ENCODE measurements at regions not wholly inside any gene's neighbourhood (a gene's known extent, or its start where the extent isn't known, plus 50 kb on each side); places are given as distances from the start of the nearest gene placed in this dataset.

DNA sequence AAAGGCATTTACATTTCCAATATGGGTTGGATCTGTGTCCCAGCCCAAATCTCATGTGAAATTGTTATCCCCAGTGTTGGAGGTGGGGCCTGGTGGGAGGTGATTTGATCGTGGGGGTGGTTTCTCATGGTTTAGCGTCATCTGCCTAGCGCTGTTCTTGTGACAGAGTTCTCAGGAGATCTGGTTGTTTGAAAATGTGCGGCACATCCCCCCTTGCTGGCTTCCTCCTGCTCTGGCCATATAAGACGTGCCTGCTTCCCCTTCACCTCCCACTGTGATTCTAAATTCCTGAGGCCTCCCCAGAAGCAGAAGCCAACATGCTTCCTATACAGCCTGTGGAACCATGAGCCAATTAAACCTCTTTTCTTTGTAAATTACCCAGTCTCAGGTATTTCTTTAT lies 126.2 kb upstream of the FNDC3A start (continued):
- TF ChIP-seq, protein P1, sequence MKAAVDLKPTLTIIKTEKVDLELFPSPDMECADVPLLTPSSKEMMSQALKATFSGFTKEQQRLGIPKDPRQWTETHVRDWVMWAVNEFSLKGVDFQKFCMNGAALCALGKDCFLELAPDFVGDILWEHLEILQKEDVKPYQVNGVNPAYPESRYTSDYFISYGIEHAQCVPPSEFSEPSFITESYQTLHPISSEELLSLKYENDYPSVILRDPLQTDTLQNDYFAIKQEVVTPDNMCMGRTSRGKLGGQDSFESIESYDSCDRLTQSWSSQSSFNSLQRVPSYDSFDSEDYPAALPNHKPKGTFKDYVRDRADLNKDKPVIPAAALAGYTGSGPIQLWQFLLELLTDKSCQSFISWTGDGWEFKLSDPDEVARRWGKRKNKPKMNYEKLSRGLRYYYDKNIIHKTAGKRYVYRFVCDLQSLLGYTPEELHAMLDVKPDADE (IDR thresholded peaks at IDR 0.05) = no peak
- TF ChIP-seq NANOG (IDR thresholded peaks at IDR 0.05; ENCODE audit: borderline replicate concordance) = no peak
- TF ChIP-seq ZNF331 (CRISPR knock-in tag; IDR thresholded peaks at IDR 0.05; ENCODE audit: low read depth) = no peak
- TF ChIP-seq, protein P2, sequence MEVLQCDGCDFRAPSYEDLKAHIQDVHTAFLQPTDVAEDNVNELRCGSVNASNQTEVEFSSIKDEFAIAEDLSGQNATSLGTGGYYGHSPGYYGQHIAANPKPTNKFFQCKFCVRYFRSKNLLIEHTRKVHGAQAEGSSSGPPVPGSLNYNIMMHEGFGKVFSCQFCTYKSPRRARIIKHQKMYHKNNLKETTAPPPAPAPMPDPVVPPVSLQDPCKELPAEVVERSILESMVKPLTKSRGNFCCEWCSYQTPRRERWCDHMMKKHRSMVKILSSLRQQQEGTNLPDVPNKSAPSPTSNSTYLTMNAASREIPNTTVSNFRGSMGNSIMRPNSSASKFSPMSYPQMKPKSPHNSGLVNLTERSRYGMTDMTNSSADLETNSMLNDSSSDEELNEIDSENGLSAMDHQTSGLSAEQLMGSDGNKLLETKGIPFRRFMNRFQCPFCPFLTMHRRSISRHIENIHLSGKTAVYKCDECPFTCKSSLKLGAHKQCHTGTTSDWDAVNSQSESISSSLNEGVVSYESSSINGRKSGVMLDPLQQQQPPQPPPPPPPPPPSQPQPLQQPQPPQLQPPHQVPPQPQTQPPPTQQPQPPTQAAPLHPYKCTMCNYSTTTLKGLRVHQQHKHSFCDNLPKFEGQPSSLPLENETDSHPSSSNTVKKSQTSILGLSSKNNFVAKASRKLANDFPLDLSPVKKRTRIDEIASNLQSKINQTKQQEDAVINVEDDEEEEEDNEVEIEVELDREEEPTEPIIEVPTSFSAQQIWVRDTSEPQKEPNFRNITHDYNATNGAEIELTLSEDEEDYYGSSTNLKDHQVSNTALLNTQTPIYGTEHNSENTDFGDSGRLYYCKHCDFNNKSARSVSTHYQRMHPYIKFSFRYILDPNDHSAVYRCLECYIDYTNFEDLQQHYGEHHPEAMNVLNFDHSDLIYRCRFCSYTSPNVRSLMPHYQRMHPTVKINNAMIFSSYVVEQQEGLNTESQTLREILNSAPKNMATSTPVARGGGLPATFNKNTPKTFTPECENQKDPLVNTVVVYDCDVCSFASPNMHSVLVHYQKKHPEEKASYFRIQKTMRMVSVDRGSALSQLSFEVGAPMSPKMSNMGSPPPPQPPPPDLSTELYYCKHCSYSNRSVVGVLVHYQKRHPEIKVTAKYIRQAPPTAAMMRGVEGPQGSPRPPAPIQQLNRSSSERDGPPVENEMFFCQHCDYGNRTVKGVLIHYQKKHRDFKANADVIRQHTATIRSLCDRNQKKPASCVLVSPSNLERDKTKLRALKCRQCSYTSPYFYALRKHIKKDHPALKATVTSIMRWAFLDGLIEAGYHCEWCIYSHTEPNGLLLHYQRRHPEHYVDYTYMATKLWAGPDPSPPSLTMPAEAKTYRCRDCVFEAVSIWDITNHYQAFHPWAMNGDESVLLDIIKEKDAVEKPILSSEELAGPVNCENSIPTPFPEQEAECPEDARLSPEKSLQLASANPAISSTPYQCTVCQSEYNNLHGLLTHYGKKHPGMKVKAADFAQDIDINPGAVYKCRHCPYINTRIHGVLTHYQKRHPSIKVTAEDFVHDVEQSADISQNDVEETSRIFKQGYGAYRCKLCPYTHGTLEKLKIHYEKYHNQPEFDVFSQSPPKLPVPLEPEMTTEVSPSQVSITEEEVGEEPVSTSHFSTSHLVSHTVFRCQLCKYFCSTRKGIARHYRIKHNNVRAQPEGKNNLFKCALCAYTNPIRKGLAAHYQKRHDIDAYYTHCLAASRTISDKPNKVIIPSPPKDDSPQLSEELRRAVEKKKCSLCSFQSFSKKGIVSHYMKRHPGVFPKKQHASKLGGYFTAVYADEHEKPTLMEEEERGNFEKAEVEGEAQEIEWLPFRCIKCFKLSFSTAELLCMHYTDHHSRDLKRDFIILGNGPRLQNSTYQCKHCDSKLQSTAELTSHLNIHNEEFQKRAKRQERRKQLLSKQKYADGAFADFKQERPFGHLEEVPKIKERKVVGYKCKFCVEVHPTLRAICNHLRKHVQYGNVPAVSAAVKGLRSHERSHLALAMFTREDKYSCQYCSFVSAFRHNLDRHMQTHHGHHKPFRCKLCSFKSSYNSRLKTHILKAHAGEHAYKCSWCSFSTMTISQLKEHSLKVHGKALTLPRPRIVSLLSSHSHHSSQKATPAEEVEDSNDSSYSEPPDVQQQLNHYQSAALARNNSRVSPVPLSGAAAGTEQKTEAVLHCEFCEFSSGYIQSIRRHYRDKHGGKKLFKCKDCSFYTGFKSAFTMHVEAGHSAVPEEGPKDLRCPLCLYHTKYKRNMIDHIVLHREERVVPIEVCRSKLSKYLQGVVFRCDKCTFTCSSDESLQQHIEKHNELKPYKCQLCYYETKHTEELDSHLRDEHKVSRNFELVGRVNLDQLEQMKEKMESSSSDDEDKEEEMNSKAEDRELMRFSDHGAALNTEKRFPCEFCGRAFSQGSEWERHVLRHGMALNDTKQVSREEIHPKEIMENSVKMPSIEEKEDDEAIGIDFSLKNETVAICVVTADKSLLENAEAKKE (CRISPR knock-in tag; IDR thresholded peaks at IDR 0.05) = no peak
- no peak for TF ChIP-seq EZH2phosphoT487 (IDR thresholded peaks at IDR 0.05; ENCODE audit: unreplicated experiment)

DNA sequence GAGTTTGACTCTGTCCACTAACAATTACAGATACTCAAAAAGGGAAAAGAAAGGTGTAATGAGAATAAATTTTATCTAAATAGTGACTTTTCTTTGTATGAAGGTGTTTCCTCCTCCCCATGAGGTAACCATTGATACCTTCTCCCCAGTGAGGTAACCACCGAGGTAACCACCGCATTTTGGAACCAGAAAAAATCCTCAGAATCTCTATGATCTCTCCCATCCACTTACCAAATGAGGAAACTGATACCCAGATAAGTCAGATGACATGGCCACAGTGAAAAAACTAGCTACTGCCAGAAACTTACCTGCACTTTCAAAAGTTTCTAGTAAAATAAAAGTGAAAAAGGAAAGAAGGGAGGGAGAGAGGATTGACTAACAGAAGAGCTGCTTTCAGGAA lies 124.0 kb upstream of the FNDC3A start:
- H3K36me3 Mint-ChIP-seq (ENCODE audit: low read depth) = peaks cover 8% of the 10 kb centered on the region; the same call in 1 of the 3 replicates

More for the DNA sequence above, 124.0 kb upstream of the FNDC3A start:
- Histone ChIP-seq H4K20me1 (replicated peaks; ENCODE audit: insufficient read depth) (no peaks in the 10 kb centered on the region), H3K36me3 (ENCODE audit: insufficient read depth) (no peaks in the 10 kb centered on the region), H3K27ac (ENCODE audit: low read depth) (no peak overlapping the region), H3K4me2 (peak overlapping the region; percentile 58), H2AFZ (no peak overlapping the region), H3F3A (replicated peaks; ENCODE audit: low read depth) (no peaks in the 10 kb centered on the region), H3K4me1 (ENCODE audit: insufficient read depth) (peaks cover 31% of the 10 kb centered on the region), H3K27me3 (ENCODE audit: insufficient read depth) (no peaks in the 10 kb centered on the region), H3K4me3 (no peak overlapping the region), H3K79me2 (replicated peaks; ENCODE audit: insufficient read depth) (no peaks in the 10 kb centered on the region), H3K9me2 (ENCODE audit: insufficient read depth) (no peaks in the 10 kb centered on the region)
- ATAC-seq (no peak), DNase-seq (ENCODE audit: low spot score) (no peak)
- H3K27ac Mint-ChIP-seq = no peak overlapping the region
- no peak overlapping the region for H3K4me3 Mint-ChIP-seq
- peaks cover 27% of the 10 kb centered on the region for H3K4me1 Mint-ChIP-seq
- no peak for TF ChIP-seq CREB1 (CRISPR knock-in tag; IDR thresholded peaks at IDR 0.05; ENCODE audit: low read depth)
- TF ChIP-seq, protein P3, sequence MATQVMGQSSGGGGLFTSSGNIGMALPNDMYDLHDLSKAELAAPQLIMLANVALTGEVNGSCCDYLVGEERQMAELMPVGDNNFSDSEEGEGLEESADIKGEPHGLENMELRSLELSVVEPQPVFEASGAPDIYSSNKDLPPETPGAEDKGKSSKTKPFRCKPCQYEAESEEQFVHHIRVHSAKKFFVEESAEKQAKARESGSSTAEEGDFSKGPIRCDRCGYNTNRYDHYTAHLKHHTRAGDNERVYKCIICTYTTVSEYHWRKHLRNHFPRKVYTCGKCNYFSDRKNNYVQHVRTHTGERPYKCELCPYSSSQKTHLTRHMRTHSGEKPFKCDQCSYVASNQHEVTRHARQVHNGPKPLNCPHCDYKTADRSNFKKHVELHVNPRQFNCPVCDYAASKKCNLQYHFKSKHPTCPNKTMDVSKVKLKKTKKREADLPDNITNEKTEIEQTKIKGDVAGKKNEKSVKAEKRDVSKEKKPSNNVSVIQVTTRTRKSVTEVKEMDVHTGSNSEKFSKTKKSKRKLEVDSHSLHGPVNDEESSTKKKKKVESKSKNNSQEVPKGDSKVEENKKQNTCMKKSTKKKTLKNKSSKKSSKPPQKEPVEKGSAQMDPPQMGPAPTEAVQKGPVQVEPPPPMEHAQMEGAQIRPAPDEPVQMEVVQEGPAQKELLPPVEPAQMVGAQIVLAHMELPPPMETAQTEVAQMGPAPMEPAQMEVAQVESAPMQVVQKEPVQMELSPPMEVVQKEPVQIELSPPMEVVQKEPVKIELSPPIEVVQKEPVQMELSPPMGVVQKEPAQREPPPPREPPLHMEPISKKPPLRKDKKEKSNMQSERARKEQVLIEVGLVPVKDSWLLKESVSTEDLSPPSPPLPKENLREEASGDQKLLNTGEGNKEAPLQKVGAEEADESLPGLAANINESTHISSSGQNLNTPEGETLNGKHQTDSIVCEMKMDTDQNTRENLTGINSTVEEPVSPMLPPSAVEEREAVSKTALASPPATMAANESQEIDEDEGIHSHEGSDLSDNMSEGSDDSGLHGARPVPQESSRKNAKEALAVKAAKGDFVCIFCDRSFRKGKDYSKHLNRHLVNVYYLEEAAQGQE (IDR thresholded peaks at IDR 0.05; ENCODE audit: unreplicated experiment) = no peak
- no peak for TF ChIP-seq POLR2AphosphoS5 (IDR thresholded peaks at IDR 0.05; ENCODE audit: low read depth)
- TF ChIP-seq NANOG (IDR thresholded peaks at IDR 0.05; ENCODE audit: borderline replicate concordance) = no peak
- TF ChIP-seq, protein P4, sequence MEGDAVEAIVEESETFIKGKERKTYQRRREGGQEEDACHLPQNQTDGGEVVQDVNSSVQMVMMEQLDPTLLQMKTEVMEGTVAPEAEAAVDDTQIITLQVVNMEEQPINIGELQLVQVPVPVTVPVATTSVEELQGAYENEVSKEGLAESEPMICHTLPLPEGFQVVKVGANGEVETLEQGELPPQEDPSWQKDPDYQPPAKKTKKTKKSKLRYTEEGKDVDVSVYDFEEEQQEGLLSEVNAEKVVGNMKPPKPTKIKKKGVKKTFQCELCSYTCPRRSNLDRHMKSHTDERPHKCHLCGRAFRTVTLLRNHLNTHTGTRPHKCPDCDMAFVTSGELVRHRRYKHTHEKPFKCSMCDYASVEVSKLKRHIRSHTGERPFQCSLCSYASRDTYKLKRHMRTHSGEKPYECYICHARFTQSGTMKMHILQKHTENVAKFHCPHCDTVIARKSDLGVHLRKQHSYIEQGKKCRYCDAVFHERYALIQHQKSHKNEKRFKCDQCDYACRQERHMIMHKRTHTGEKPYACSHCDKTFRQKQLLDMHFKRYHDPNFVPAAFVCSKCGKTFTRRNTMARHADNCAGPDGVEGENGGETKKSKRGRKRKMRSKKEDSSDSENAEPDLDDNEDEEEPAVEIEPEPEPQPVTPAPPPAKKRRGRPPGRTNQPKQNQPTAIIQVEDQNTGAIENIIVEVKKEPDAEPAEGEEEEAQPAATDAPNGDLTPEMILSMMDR (conservative IDR thresholded peaks at IDR 0.05; ENCODE audit: low read depth in 2 of 2) = no peak
- TF ChIP-seq, protein P1 (IDR thresholded peaks at IDR 0.05) = no peak
- no peak for TF ChIP-seq EZH2 (IDR thresholded peaks at IDR 0.05; ENCODE audit: low read depth, unreplicated experiment)
- TF ChIP-seq ZNF331 (CRISPR knock-in tag; IDR thresholded peaks at IDR 0.05; ENCODE audit: low read depth) = no peak
- TF ChIP-seq EZH2phosphoT487 (IDR thresholded peaks at IDR 0.05; ENCODE audit: unreplicated experiment) = no peak
- peaks cover 2% of the 10 kb centered on the region for H3K27me3 Mint-ChIP-seq (ENCODE audit: insufficient read depth, low read depth, poor library complexity)
- peaks cover 8% of the 10 kb centered on the region; the same call in 1 of the 3 replicates for H3K9me3 Mint-ChIP-seq
